HEK293 (cell line): ENCODE measurements at regions not wholly inside any gene's neighbourhood (a gene's known extent, or its start where the extent isn't known, plus 50 kb on each side); places are given as distances from the start of the nearest gene placed in this dataset.
A peak's percentile ranks its signal among the peaks of the same experiment; 100 is the strongest.

Experiments used
- CTCF ChIA-PET: fragments of 350-600 bp; formaldehyde crosslinking; extraction: SDS; loops from one replicate; lab custom pipeline; 2021; ENCODE audit warnings: antibody characterized with exemption; lab: Yijun Ruan, JAX
- POLR2A ChIA-PET: fragments of 300-600 bp; formaldehyde crosslinking; extraction: SDS; loops from one replicate; lab custom pipeline; 2020; ENCODE audit warnings: antibody characterized with exemption, inconsistent platforms; lab: Yijun Ruan, JAX
- H3K27ac ChIP-seq: fragments of 200-500 bp; sonication (Bioruptor generic); 2 replicates; pipeline ENCODE4 v1.5.1; 2014; ENCODE audit warnings: low read depth, low read length, control low read depth, inconsistent platforms; ENCODE audit errors: extremely low read depth
- H3K36me3 ChIP-seq, 2 experiments: fragments of 200-500 bp in 1 of 2; sonication (Bioruptor generic) in 1 of 2; 1 replicate in 1 of 2; 2 replicates in 1 of 2; pipeline ENCODE4 v1.5.1; 2014 to 2017; ENCODE audit warnings: inconsistent platforms in 2 of 2, low read length in 2 of 2; ENCODE audit not compliant: control insufficient read depth in 2 of 2, insufficient read depth in 1 of 2
- H3K4me1 ChIP-seq: fragments of 200-500 bp; sonication (Bioruptor generic); 2 replicates; pipeline ENCODE4 v1.5.1; 2014; ENCODE audit warnings: mild to moderate bottlenecking, low read length, inconsistent platforms; ENCODE audit not compliant: control insufficient read depth, insufficient read depth
- H3K4me3 ChIP-seq: 2 replicates; pipeline ENCODE4 v1.5.1; 2011; ENCODE audit warnings: low read depth, mild to moderate bottlenecking, control low read depth, low read length, moderate library complexity
- H3K9me3 ChIP-seq: fragments of 200-500 bp; sonication (Bioruptor generic); 2 replicates; pipeline ENCODE4 v1.5.1; 2014; ENCODE audit warnings: low read depth, low read length, inconsistent platforms; ENCODE audit not compliant: control insufficient read depth, insufficient read depth
- BCL11A ChIP-seq: fragments of 450-650 bp; formaldehyde crosslinking; IDR thresholded peaks from 2 replicates; pipeline ENCODE4 v1.5.1; 2016; ENCODE audit warnings: low read depth, missing biosample characterization, missing genetic modification characterization
- GLIS2 ChIP-seq: fragments of 450-650 bp; formaldehyde crosslinking; IDR thresholded peaks from 2 replicates; pipeline ENCODE4 v1.5.1; 2016; ENCODE audit warnings: missing biosample characterization, missing genetic modification characterization
- HIC1 ChIP-seq: fragments of 450-650 bp; formaldehyde crosslinking; IDR thresholded peaks from 2 replicates; pipeline ENCODE4 v1.5.1; 2016; ENCODE audit warnings: missing biosample characterization, missing genetic modification characterization
- MEIS1 ChIP-seq: sonication (generic); formaldehyde crosslinking; IDR thresholded peaks from 2 replicates; pipeline ENCODE4 v1.8.1; 2022; ENCODE audit warnings: missing genetic modification reagents, mild to moderate bottlenecking, borderline replicate concordance
- RBAK ChIP-seq: fragments of 450-650 bp; formaldehyde crosslinking; IDR thresholded peaks from 2 replicates; pipeline ENCODE4 v1.5.1; 2016; ENCODE audit warnings: missing biosample characterization, missing genetic modification characterization
- SP7 ChIP-seq: fragments of 450-650 bp; formaldehyde crosslinking; IDR thresholded peaks from 2 replicates; pipeline ENCODE4 v1.5.1; 2016; ENCODE audit warnings: missing biosample characterization, missing genetic modification characterization
- WT1 ChIP-seq: fragments of 450-650 bp; formaldehyde crosslinking; IDR thresholded peaks from 2 replicates; pipeline ENCODE4 v1.5.1; 2016; ENCODE audit warnings: missing biosample characterization, missing genetic modification characterization
- YY1 ChIP-seq: fragments of 450-650 bp; formaldehyde crosslinking; IDR thresholded peaks from 2 replicates; pipeline ENCODE4 v1.5.1; 2018; ENCODE audit warnings: missing biosample characterization, missing genetic modification characterization
- ZEB2 ChIP-seq: fragments of 450-650 bp; formaldehyde crosslinking; IDR thresholded peaks from 2 replicates; pipeline ENCODE4 v1.5.1; 2016; ENCODE audit warnings: missing biosample characterization, missing genetic modification characterization
- ZFP37 ChIP-seq: fragments of 450-650 bp; formaldehyde crosslinking; IDR thresholded peaks from 2 replicates; pipeline ENCODE4 v1.5.1; 2016; ENCODE audit warnings: missing biosample characterization, missing genetic modification characterization
- ZNF24 ChIP-seq: fragments of 450-650 bp; formaldehyde crosslinking; IDR thresholded peaks from 2 replicates; pipeline ENCODE4 v1.5.1; 2016; ENCODE audit warnings: missing biosample characterization, missing genetic modification characterization
- ZNF341 ChIP-seq: fragments of 450-650 bp; formaldehyde crosslinking; IDR thresholded peaks from 2 replicates; pipeline ENCODE4; 2016; ENCODE audit warnings: low read depth, missing biosample characterization, missing genetic modification characterization
- ZNF366 ChIP-seq: fragments of 450-650 bp; formaldehyde crosslinking; conservative IDR thresholded peaks from 2 replicates; pipeline ENCODE4 v1.5.1; 2016; ENCODE audit warnings: missing biosample characterization, missing genetic modification characterization
- ZNF37A ChIP-seq: fragments of 450-650 bp; IDR thresholded peaks from 2 replicates; pipeline ENCODE4 v1.5.1; 2018; ENCODE audit warnings: missing biosample characterization, missing genetic modification characterization
- ZNF394 ChIP-seq: fragments of 450-650 bp; formaldehyde crosslinking; IDR thresholded peaks from 2 replicates; pipeline ENCODE4 v1.5.1; 2016; ENCODE audit warnings: missing biosample characterization, missing genetic modification characterization, mild to moderate bottlenecking, moderate library complexity, borderline replicate concordance
- ZNF501 ChIP-seq: fragments of 450-650 bp; formaldehyde crosslinking; IDR thresholded peaks from 2 replicates; pipeline ENCODE4 v1.5.1; 2016; ENCODE audit warnings: missing biosample characterization, missing genetic modification characterization
- ZNF600 ChIP-seq: fragments of 450-650 bp; formaldehyde crosslinking; IDR thresholded peaks from 2 replicates; pipeline ENCODE4 v1.5.1; 2016; ENCODE audit warnings: missing biosample characterization, missing genetic modification characterization
- ZNF660 ChIP-seq: fragments of 450-650 bp; IDR thresholded peaks from 2 replicates; pipeline ENCODE4 v1.5.1; 2018; ENCODE audit warnings: missing biosample characterization, mild to moderate bottlenecking, missing genetic modification characterization
- ZNF670 ChIP-seq: fragments of 450-650 bp; formaldehyde crosslinking; IDR thresholded peaks from 2 replicates; pipeline ENCODE4 v1.5.1; 2016; ENCODE audit warnings: missing biosample characterization, missing genetic modification characterization, low read depth
- ZNF843 ChIP-seq: fragments of 450-650 bp; formaldehyde crosslinking; IDR thresholded peaks from 2 replicates; pipeline ENCODE4 v1.5.1; 2016; ENCODE audit warnings: missing biosample characterization, missing genetic modification characterization
- TF ChIP-seq, protein P1 (sequence below): fragments of 450-650 bp; formaldehyde crosslinking; IDR thresholded peaks from 2 replicates; pipeline ENCODE4 v1.5.1; 2016; ENCODE audit warnings: missing biosample characterization, missing genetic modification characterization
- TF ChIP-seq, protein P2 (sequence below): fragments of 450-650 bp; formaldehyde crosslinking; IDR thresholded peaks from 2 replicates; pipeline ENCODE4 v1.5.1; 2016; ENCODE audit warnings: missing biosample characterization, missing genetic modification characterization
- TF ChIP-seq, protein P3 (sequence below): fragments of 450-650 bp; formaldehyde crosslinking; IDR thresholded peaks from 2 replicates; pipeline ENCODE4 v1.5.1; 2016; ENCODE audit warnings: missing biosample characterization, missing genetic modification characterization
- TF ChIP-seq, protein P4 (sequence below): fragments of 450-650 bp; formaldehyde crosslinking; IDR thresholded peaks from 2 replicates; pipeline ENCODE4 v1.5.1; 2016; ENCODE audit warnings: missing biosample characterization, missing genetic modification characterization
- TF ChIP-seq, protein P5 (sequence below): fragments of 450-650 bp; formaldehyde crosslinking; IDR thresholded peaks from 2 replicates; pipeline ENCODE4 v1.5.1; 2016; ENCODE audit warnings: missing biosample characterization, missing genetic modification characterization, borderline replicate concordance

DNA sequence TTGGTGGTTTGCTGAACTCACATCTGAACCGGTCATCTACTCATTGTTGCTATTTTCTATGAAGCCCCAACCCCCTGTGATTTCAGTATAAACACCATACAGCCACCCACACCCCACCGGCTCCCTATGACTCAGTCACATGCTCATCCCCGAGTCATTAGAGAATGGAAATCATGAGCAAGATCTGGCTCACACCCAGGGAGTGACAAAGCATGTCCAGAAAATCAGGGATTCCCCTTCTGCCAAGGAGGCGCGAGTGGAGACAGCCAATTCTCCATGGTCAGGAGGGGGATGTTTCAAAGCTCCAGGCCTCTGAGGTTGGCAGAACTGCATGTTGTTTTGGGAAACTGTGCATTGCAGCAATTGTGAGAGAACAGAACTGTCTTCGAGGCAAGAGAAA lies 657.5 kb upstream of the TBX3 start:
- Histone ChIP-seq H3K36me3 (no peaks in the 10 kb centered on the region), H3K9me3 (no peaks in the 10 kb centered on the region), H3K4me1 (no peaks in the 10 kb centered on the region), H3K27ac (no peak overlapping the region), H3K4me3 (no peak overlapping the region)
- ChIA-PET POLR2A (no interaction called here), CTCF (interaction anchor here (0.6 kb wide), 1 partner anchor 42 kb away, joined by 3 read pairs; no protein-coding TSS in a partner anchor)
- TF ChIP-seq ZNF600 (tag by site-specific recombination) (peak; percentile 37; the same call in 1 of the 2 replicates), MEIS1 (no peak), GLIS2 (peak; percentile 84), ZNF501 (0 out of 2 replicates have a peak, but pooled peaks have one; percentile 38), ZFP37 (tag by site-specific recombination) (0 out of 2 replicates have a peak, but pooled peaks have one; percentile 36), BCL11A (peak; percentile 69), ZNF366 (tag by site-specific recombination) (peak; percentile 64), ZNF660 (tag by site-specific recombination) (peak; percentile 79), ZNF843 (tag by site-specific recombination) (peak; percentile 56; the same call in 1 of the 2 replicates), ZNF24 (0 out of 2 replicates have a peak, but pooled peaks have one; percentile 18), HIC1 (tag by site-specific recombination) (peak; percentile 85), ZNF37A (no peak), YY1 (tag by site-specific recombination) (no peak), SP7 (tag by site-specific recombination) (peak; percentile 80), WT1 (tag by site-specific recombination) (no peak), ZEB2 (tag by site-specific recombination) (peak; percentile 92), ZNF394 (peak; percentile 20; the same call in 1 of the 2 replicates), ZNF670 (tag by site-specific recombination) (no peak), RBAK (tag by site-specific recombination) (no peak), ZNF341 (no peak)
- TF ChIP-seq, protein P1, sequence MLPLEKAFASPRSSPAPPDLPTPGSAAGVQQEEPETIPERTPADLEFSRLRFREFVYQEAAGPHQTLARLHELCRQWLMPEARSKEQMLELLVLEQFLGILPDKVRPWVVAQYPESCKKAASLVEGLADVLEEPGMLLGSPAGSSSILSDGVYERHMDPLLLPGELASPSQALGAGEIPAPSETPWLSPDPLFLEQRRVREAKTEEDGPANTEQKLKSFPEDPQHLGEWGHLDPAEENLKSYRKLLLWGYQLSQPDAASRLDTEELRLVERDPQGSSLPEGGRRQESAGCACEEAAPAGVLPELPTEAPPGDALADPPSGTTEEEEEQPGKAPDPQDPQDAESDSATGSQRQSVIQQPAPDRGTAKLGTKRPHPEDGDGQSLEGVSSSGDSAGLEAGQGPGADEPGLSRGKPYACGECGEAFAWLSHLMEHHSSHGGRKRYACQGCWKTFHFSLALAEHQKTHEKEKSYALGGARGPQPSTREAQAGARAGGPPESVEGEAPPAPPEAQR (tag by site-specific recombination) = 0 out of 2 replicates have a peak, but pooled peaks have one; percentile 35
- TF ChIP-seq, protein P2, sequence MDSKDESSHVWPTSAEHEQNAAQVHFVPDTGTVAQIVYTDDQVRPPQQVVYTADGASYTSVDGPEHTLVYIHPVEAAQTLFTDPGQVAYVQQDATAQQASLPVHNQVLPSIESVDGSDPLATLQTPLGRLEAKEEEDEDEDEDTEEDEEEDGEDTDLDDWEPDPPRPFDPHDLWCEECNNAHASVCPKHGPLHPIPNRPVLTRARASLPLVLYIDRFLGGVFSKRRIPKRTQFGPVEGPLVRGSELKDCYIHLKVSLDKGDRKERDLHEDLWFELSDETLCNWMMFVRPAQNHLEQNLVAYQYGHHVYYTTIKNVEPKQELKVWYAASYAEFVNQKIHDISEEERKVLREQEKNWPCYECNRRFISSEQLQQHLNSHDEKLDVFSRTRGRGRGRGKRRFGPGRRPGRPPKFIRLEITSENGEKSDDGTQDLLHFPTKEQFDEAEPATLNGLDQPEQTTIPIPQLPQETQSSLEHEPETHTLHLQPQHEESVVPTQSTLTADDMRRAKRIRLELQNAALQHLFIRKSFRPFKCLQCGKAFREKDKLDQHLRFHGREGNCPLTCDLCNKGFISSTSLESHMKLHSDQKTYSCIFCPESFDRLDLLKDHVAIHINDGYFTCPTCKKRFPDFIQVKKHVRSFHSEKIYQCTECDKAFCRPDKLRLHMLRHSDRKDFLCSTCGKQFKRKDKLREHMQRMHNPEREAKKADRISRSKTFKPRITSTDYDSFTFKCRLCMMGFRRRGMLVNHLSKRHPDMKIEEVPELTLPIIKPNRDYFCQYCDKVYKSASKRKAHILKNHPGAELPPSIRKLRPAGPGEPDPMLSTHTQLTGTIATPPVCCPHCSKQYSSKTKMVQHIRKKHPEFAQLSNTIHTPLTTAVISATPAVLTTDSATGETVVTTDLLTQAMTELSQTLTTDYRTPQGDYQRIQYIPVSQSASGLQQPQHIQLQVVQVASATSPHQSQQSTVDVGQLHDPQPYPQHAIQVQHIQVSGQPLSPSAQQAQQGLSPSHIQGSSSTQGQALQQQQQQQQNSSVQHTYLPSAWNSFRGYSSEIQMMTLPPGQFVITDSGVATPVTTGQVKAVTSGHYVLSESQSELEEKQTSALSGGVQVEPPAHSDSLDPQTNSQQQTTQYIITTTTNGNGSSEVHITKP (tag by site-specific recombination) = peak; percentile 57
- TF ChIP-seq, protein P3, sequence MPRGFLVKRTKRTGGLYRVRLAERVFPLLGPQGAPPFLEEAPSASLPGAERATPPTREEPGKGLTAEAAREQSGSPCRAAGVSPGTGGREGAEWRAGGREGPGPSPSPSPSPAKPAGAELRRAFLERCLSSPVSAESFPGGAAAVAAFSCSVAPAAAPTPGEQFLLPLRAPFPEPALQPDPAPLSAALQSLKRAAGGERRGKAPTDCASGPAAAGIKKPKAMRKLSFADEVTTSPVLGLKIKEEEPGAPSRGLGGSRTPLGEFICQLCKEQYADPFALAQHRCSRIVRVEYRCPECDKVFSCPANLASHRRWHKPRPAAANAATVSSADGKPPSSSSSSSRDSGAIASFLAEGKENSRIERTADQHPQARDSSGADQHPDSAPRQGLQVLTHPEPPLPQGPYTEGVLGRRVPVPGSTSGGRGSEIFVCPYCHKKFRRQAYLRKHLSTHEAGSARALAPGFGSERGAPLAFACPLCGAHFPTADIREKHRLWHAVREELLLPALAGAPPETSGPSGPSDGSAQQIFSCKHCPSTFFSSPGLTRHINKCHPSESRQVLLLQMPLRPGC (tag by site-specific recombination) = peak; percentile 80
- TF ChIP-seq, protein P4, sequence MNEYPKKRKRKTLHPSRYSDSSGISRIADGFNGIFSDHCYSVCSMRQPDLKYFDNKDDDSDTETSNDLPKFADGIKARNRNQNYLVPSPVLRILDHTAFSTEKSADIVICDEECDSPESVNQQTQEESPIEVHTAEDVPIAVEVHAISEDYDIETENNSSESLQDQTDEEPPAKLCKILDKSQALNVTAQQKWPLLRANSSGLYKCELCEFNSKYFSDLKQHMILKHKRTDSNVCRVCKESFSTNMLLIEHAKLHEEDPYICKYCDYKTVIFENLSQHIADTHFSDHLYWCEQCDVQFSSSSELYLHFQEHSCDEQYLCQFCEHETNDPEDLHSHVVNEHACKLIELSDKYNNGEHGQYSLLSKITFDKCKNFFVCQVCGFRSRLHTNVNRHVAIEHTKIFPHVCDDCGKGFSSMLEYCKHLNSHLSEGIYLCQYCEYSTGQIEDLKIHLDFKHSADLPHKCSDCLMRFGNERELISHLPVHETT (tag by site-specific recombination) = peak; percentile 44; the same call in 1 of the 2 replicates
- TF ChIP-seq, protein P5, sequence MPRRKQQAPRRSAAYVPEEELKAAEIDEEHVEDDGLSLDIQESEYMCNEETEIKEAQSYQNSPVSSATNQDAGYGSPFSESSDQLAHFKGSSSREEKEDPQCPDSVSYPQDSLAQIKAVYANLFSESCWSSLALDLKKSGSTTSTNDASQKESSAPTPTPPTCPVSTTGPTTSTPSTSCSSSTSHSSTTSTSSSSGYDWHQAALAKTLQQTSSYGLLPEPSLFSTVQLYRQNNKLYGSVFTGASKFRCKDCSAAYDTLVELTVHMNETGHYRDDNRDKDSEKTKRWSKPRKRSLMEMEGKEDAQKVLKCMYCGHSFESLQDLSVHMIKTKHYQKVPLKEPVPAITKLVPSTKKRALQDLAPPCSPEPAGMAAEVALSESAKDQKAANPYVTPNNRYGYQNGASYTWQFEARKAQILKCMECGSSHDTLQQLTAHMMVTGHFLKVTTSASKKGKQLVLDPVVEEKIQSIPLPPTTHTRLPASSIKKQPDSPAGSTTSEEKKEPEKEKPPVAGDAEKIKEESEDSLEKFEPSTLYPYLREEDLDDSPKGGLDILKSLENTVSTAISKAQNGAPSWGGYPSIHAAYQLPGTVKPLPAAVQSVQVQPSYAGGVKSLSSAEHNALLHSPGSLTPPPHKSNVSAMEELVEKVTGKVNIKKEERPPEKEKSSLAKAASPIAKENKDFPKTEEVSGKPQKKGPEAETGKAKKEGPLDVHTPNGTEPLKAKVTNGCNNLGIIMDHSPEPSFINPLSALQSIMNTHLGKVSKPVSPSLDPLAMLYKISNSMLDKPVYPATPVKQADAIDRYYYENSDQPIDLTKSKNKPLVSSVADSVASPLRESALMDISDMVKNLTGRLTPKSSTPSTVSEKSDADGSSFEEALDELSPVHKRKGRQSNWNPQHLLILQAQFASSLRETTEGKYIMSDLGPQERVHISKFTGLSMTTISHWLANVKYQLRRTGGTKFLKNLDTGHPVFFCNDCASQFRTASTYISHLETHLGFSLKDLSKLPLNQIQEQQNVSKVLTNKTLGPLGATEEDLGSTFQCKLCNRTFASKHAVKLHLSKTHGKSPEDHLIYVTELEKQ = peak; percentile 13; the same call in 1 of the 2 replicates
